Neural cell (in vitro differentiated cells): ENCODE measurements at regions not wholly inside any gene's neighbourhood (a gene's known extent, or its start where the extent isn't known, plus 50 kb on each side); places are given as distances from the start of the nearest gene placed in this dataset.

ENCODE experiments used
- H2AFZ ChIP-seq: fragments of 200-600, 300-800 bp; sonication (generic), shearing (Covaris generic); 2 replicates; pipeline ENCODE4 v1.6.0; 2014; ENCODE audit warnings: low read depth, mild to moderate bottlenecking, antibody characterized with exemption, low read length, moderate library complexity
- H3F3A ChIP-seq: fragments of 200-600 bp; shearing (Covaris generic); 2 replicates; pipeline ENCODE4 v1.6.1; 2016; ENCODE audit warnings: mild to moderate bottlenecking, moderate library complexity, mixed read lengths, antibody characterized with exemption, low read length; ENCODE audit not compliant: insufficient read depth, poor library complexity, severe bottlenecking
- H3K27ac ChIP-seq: fragments of 200-600, 300-800 bp; sonication (generic), shearing (Covaris generic); 2 replicates; pipeline ENCODE4 v1.5.1; 2014; ENCODE audit warnings: mild to moderate bottlenecking, low read length, moderate library complexity
- H3K27me3 ChIP-seq: fragments of 300-800, 200-600 bp; sonication (generic), shearing (Covaris generic); 2 replicates; pipeline ENCODE4 v1.6.0; 2014; ENCODE audit warnings: mild to moderate bottlenecking, low read depth, low read length, moderate library complexity; ENCODE audit not compliant: insufficient read depth
- H3K36me3 ChIP-seq: fragments of 300-800, 200-600 bp; sonication (generic), shearing (Covaris generic); 2 replicates; pipeline ENCODE4 v1.5.1; 2014; ENCODE audit warnings: mild to moderate bottlenecking, antibody characterized with exemption, low read length, moderate library complexity; ENCODE audit not compliant: insufficient read depth
- H3K4me2 ChIP-seq: fragments of 300-800, 200-600 bp; sonication (generic), shearing (Covaris generic); 2 replicates; pipeline ENCODE4 v1.6.0; 2014; ENCODE audit warnings: mild to moderate bottlenecking, low read length
- H3K4me3 ChIP-seq: fragments of 300-800, 200-600 bp; sonication (generic), shearing (Covaris generic); 2 replicates; pipeline ENCODE4 v1.5.1; 2014; ENCODE audit warnings: mild to moderate bottlenecking, low read length, moderate library complexity
- H3K79me2 ChIP-seq: fragments of 200-600 bp; shearing (Covaris generic); replicated peaks from 2 replicates; pipeline ENCODE4 v1.6.0; 2014; ENCODE audit warnings: mild to moderate bottlenecking, low read length, moderate library complexity; ENCODE audit not compliant: insufficient read depth
- H3K9ac ChIP-seq: fragments of 300-800, 200-600 bp; sonication (generic), shearing (Covaris generic); 2 replicates; pipeline ENCODE4 v1.6.1; 2016; ENCODE audit warnings: mild to moderate bottlenecking, low read length, mixed read lengths
- H3K9me2 ChIP-seq: fragments of 200-600 bp; shearing (Covaris generic); 2 replicates; pipeline ENCODE4 v1.6.1; 2016; ENCODE audit warnings: mild to moderate bottlenecking, low read length, mixed read lengths; ENCODE audit not compliant: insufficient read depth
- H3K9me3 ChIP-seq: fragments of 200-600, 300-800 bp; sonication (generic), shearing (Covaris generic); 2 replicates; pipeline ENCODE4 v1.6.1; 2016; ENCODE audit warnings: mild to moderate bottlenecking, mixed run types, low read length, moderate library complexity, mixed read lengths
- H4K20me1 ChIP-seq: fragments of 200-600 bp; shearing (Covaris generic); 2 replicates; pipeline ENCODE4 v1.6.1; 2016; ENCODE audit warnings: mild to moderate bottlenecking, mixed run types; ENCODE audit not compliant: insufficient read depth
- CTCF ChIP-seq: fragments of 450-650 bp; IDR thresholded peaks from 2 replicates; pipeline ENCODE4 v1.5.1; 2014; ENCODE audit warnings: antibody characterized with exemption, mild to moderate bottlenecking, moderate library complexity; ENCODE audit not compliant: poor library complexity, severe bottlenecking
- EP300 ChIP-seq: fragments of 450-650 bp; conservative IDR thresholded peaks from 2 replicates; pipeline ENCODE4 v1.6.1; 2014; ENCODE audit warnings: antibody characterized with exemption, mild to moderate bottlenecking, moderate library complexity; ENCODE audit not compliant: poor library complexity, severe bottlenecking
- EZH2 ChIP-seq: fragments of 200-600, 300-800 bp; shearing (Covaris generic), sonication (generic); IDR thresholded peaks from 2 replicates; pipeline ENCODE4 v1.6.1; 2014; ENCODE audit warnings: antibody characterized with exemption, low read length, borderline replicate concordance, mild to moderate bottlenecking; ENCODE audit not compliant: insufficient read depth, poor library complexity, severe bottlenecking
- MXI1 ChIP-seq: fragments of 450-650 bp; conservative IDR thresholded peaks from 2 replicates; pipeline ENCODE4 v1.6.1; 2014; ENCODE audit warnings: antibody characterized with exemption, mild to moderate bottlenecking; ENCODE audit not compliant: poor library complexity, severe bottlenecking
- POLR2AphosphoS5 ChIP-seq: IDR thresholded peaks from 2 replicates; pipeline ENCODE4 v1.6.1; 2012
- RAD21 ChIP-seq: fragments of 450-650 bp; conservative IDR thresholded peaks from 2 replicates; pipeline ENCODE4 v1.6.1; 2014; ENCODE audit warnings: antibody characterized with exemption, mild to moderate bottlenecking, moderate library complexity
- SMC3 ChIP-seq: fragments of 450-650 bp; conservative IDR thresholded peaks from 2 replicates; pipeline ENCODE4 v1.6.1; 2014; ENCODE audit warnings: antibody characterized with exemption, mild to moderate bottlenecking, moderate library complexity; ENCODE audit not compliant: poor library complexity
- TAF1 ChIP-seq: IDR thresholded peaks from 2 replicates; pipeline ENCODE4 v1.6.1; 2012; ENCODE audit warnings: low read depth
- TF ChIP-seq, protein P1 (sequence below): IDR thresholded peaks from 2 replicates; pipeline ENCODE4 v1.6.1; 2012; ENCODE audit warnings: borderline replicate concordance

- H4K20me1 ChIP-seq, result no peaks in the 10 kb centered on the region
- no peaks in the 10 kb centered on the region for H3K79me2 ChIP-seq
- no peak overlapping the region for H3K27ac ChIP-seq
- H3K4me2 ChIP-seq, result no peak overlapping the region
- TF ChIP-seq POLR2AphosphoS5 (no peak), EP300 (no peak), RAD21 (no peak), MXI1 (no peak), TAF1 (no peak), SMC3 (no peak), CTCF (no peak), EZH2 (no peak)
- TF ChIP-seq, protein P1, sequence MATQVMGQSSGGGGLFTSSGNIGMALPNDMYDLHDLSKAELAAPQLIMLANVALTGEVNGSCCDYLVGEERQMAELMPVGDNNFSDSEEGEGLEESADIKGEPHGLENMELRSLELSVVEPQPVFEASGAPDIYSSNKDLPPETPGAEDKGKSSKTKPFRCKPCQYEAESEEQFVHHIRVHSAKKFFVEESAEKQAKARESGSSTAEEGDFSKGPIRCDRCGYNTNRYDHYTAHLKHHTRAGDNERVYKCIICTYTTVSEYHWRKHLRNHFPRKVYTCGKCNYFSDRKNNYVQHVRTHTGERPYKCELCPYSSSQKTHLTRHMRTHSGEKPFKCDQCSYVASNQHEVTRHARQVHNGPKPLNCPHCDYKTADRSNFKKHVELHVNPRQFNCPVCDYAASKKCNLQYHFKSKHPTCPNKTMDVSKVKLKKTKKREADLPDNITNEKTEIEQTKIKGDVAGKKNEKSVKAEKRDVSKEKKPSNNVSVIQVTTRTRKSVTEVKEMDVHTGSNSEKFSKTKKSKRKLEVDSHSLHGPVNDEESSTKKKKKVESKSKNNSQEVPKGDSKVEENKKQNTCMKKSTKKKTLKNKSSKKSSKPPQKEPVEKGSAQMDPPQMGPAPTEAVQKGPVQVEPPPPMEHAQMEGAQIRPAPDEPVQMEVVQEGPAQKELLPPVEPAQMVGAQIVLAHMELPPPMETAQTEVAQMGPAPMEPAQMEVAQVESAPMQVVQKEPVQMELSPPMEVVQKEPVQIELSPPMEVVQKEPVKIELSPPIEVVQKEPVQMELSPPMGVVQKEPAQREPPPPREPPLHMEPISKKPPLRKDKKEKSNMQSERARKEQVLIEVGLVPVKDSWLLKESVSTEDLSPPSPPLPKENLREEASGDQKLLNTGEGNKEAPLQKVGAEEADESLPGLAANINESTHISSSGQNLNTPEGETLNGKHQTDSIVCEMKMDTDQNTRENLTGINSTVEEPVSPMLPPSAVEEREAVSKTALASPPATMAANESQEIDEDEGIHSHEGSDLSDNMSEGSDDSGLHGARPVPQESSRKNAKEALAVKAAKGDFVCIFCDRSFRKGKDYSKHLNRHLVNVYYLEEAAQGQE, result no peak
- no peaks in the 10 kb centered on the region for H3K9me2 ChIP-seq
- H3K27me3 ChIP-seq, result no peaks in the 10 kb centered on the region
- no peaks in the 10 kb centered on the region for H3K36me3 ChIP-seq
- no peak overlapping the region for H3K9ac ChIP-seq
- H2AFZ ChIP-seq, result no peak overlapping the region
- no peaks in the 10 kb centered on the region for H3F3A ChIP-seq
- H3K9me3 ChIP-seq, result no peaks in the 10 kb centered on the region
- no peak overlapping the region for H3K4me3 ChIP-seq
Observed at GRCh38 chr4:34196375-34196774, 2047.9 kb downstream of the ARAP2 start.

DNA sequence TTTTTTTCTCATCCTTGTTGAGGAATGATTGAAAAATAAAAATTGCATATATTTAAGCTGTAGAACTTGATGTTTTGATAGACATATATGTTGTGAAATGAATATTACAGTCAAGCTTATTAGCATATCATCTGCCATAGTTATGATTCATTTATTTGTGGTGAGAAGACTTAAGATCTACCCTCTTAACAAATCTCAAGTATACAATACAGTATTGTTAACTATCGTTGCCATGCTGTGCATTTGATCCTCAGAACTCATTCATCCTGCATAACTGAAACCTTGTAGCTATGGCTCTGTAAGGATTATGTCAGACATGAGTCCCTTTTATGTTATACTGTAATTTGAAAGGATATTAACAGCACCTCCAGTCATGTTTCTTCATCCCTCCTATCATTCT, 2045.3 kb downstream of the ARAP2 start:
- no peaks in the 10 kb centered on the region for H3K79me2 ChIP-seq
- no peaks in the 10 kb centered on the region for H3K9me3 ChIP-seq
- H3K27me3 ChIP-seq, result no peaks in the 10 kb centered on the region
- H3K9ac ChIP-seq, result no peak overlapping the region
- H3F3A ChIP-seq, result no peaks in the 10 kb centered on the region
- H3K9me2 ChIP-seq, result no peaks in the 10 kb centered on the region
- TF ChIP-seq, protein P1, result no peak
- TF ChIP-seq MXI1 (no peak), EP300 (no peak), RAD21 (no peak), EZH2 (no peak), SMC3 (no peak), TAF1 (no peak), POLR2AphosphoS5 (no peak)
- no peaks in the 10 kb centered on the region for H4K20me1 ChIP-seq
- no peak overlapping the region for H3K4me3 ChIP-seq
- H3K4me2 ChIP-seq, result no peak overlapping the region
- H2AFZ ChIP-seq, result no peak overlapping the region
- no peak overlapping the region for H3K27ac ChIP-seq
- no peaks in the 10 kb centered on the region for H3K36me3 ChIP-seq
